Urinary bladder (tissue), 3 donors: ENCODE measurements at regions not wholly inside any gene's neighbourhood (a gene's known extent, or its start where the extent isn't known, plus 50 kb on each side); places are given as distances from the start of the nearest gene placed in this dataset.
"Not testable (repeated sequence)": the region's sequence is repeated elsewhere in the genome, so short reads cannot be mapped to it uniquely, and the experiment has no call there.

ENCODE experiments used
- DNase-seq: peaks from one replicate; pipeline ENCODE4 v3.0.0-alpha.2; 2015; ENCODE audit errors: extremely low spot score
- H3K27ac ChIP-seq: one replicate; pipeline ENCODE4 v1.5.1; 2013; ENCODE audit warnings: low read depth, mild to moderate bottlenecking, moderate library complexity
- H3K36me3 ChIP-seq: one replicate; pipeline ENCODE4 v1.6.1; 2013; ENCODE audit warnings: mild to moderate bottlenecking, moderate library complexity; ENCODE audit not compliant: insufficient read depth
- H3K4me1 ChIP-seq: one replicate; pipeline ENCODE4 v1.6.1; 2013; ENCODE audit warnings: mild to moderate bottlenecking, moderate library complexity; ENCODE audit not compliant: insufficient read depth
- H3K4me3 ChIP-seq: one replicate; pipeline ENCODE4 v1.5.1; 2013; ENCODE audit warnings: low read depth, low read length
- WGBS: extraction: QIAGEN DNeasy Blood & Tissue Kit; methylation state at CpG from one replicate; pipeline ENCODE4 v1.1.7; 2013; 5-methylcytosine and 5-hydroxymethylcytosine counted together
- donor health status: healthy with polysubstance abuse.
- donor health status: healthy.

DNA sequence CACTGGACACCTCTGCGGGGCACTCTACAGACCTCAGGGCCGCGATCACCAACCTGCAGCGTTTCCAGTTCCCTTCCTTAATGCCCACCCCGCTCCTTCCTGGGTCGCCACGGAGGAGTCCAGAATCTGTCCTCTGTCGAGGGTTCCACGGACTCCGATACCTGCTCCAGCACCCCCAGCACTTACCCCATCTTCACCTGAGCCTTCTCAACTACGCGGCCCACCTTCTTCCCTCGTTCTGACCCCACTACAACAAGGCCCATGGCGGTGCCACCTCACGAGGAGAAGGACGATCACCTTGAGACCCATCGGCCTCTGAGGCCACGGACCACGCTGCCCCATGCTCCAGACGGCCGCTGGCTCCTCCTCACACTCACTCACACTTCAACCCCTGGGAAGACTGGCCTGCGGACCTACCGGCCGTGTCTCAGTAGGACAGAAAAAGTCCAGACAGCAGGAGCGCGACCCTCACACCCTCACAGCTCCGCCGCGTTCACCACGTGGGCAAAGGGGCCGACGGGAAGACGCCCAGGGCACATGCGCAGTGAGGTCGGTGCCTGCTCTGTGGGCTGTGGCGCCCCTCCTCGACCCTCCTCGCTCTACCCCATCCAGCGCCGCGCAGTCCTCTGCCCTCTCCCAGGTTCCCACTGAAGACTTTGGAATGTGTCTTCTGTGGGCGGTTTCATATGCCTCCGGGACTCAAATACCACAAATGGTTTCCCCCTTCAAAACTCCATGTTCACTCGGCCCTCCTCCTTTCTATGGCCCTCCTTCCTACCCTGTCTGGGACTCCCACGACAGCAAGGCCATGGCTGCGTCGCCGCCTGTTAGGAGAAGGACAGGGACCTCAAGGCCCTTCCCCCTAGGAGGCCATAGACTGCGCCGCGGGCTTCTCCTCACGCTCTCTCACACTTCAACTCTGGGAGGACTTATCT lies 193.9 kb upstream of the PHF14 start:
- no peak overlapping the region for H3K27ac ChIP-seq
- H3K4me1 ChIP-seq: no peaks in the 10 kb centered on the region
- no peak for DNase-seq
- WGBS: 97% methylated on average over 52 of the region's 52 CpGs
- no peaks in the 10 kb centered on the region for H3K36me3 ChIP-seq
- no peak overlapping the region for H3K4me3 ChIP-seq

DNA sequence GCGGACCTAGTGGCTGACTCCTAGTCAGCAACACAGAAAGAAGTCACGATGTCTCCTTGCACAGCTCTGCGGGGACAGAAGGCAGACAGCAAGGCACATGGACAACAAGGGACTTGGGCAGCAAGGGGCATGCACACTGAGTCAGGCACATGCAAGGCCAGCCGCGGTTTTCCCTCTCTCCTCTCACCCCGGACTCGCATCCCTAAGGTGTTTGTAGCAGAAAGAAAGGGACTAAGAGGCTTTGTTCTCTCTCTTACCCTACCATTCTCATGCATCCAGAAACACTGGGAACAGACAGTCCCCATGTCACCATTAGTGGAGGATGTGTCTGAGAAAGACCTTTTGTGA lies 193.3 kb upstream of the PHF14 start:
- WGBS: 89% methylated on average over 7 of the region's 7 CpGs
- Histone ChIP-seq H3K4me3 (no peak overlapping the region), H3K36me3 (no peaks in the 10 kb centered on the region), H3K27ac (no peak overlapping the region), H3K4me1 (no peaks in the 10 kb centered on the region)
- no peak for DNase-seq

DNA sequence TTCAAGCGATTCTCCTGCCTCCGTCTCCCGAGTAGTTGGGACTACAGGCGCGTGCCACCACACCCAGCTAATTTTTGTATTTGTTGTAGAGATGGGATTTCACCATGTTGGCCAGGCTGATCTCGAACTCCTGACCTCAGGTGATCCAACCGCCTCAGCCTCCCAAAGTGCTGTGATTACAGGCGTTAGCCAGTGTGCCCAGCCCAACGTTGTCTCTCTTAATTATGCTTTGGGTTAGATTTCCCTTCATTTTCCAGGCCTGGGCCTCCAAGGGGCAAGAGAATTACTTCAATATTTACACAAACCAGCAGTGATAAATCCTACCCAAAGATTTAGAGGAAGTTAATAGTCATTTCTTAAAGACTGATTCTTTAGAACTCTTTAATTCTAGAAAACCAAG lies 186.7 kb upstream of the PHF14 start:
- H3K36me3 ChIP-seq, H3K27ac ChIP-seq, DNase-seq, H3K4me1 ChIP-seq, H3K4me3 ChIP-seq: not testable (repeated sequence)
- 83% methylated on average over 9 of the region's 9 CpGs for WGBS

DNA sequence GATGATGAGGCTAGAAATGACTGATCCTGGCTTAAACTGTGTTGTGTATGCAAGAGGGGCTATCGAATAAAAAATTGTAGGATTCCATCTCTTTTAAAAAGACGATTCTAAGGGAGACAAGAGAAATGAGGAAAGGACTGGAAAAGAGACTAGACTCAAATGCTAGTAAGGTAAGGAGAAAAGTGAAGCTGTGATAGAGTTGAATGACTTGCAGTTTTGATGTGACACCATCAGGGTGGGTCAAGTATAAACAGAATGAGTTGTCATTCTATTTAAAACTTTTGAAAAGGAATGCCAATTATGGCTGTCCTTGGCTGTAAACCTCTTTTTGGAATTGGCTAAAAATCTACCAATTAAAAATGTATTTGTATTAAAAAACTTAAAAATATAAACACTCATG lies 184.5 kb upstream of the PHF14 start:
- no peak overlapping the region for H3K27ac ChIP-seq
- 88% methylated on average over 2 of the region's 2 CpGs for WGBS
- DNase-seq: no peak

DNA sequence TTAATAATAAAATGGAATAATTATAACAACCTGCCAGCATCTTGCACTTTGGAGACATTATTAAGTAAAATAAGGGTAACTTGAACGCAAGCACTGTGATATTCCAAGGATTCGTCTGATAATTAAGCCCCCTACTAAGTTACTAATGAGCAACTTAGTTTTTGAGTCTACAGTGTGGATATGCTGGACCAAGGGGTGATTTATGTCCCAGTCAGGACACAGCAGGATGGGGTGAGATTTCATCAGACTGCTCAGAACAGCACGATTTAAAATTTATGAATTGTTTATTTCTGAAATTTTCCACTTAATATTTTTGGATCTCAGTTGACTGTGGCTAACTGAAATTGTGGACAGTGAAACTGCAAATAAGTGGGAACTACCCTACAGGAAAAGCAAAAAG lies 182.8 kb upstream of the PHF14 start:
- no peak for DNase-seq
- Histone ChIP-seq H3K27ac (no peak overlapping the region), H3K4me3 (no peak overlapping the region), H3K36me3 (no peaks in the 10 kb centered on the region), H3K4me1 (no peaks in the 10 kb centered on the region)
- WGBS: 82% methylated on average over 3 of the region's 3 CpGs

More for the DNA sequence above, 184.5 kb upstream of the PHF14 start:
- Histone ChIP-seq H3K36me3 (no peaks in the 10 kb centered on the region), H3K4me3 (no peak overlapping the region), H3K4me1 (no peaks in the 10 kb centered on the region)

DNA sequence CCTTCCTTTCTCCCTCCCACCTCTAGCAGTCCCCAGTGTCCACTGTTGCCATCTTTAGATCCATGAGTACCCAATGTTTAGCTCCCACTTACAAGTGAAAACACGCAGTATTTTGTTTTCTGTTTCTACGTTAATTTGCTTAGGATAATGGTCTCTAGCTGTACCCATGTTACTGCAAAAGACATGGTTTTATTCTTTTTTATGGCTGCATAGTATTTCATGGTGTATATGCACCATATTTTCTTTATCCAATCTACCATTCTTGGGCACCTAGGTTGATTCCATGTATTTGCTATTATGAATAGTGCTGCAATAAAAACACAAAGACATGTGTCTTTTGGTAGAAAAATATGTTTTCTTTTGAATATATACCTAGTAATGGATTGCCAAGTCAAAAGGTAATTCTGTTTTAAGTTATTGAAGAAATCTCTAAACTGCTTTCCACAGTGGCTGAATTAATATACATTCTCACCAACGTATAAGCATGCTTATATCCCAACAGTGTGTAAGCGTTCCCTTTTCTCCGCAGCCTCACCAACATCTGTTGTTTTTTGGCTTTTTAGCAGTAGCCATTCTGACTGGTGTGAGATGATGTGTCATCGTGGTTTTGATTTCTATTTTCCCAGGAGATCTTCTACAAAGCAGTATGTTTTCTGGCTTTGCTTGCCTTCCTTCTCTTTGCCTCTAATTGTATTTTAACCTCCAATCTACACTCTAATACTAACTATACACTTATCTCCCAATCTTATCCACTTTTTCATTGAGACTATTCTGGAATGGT lies 179.5 kb upstream of the PHF14 start:
- WGBS: 78% methylated on average over 6 of the region's 6 CpGs

DNA sequence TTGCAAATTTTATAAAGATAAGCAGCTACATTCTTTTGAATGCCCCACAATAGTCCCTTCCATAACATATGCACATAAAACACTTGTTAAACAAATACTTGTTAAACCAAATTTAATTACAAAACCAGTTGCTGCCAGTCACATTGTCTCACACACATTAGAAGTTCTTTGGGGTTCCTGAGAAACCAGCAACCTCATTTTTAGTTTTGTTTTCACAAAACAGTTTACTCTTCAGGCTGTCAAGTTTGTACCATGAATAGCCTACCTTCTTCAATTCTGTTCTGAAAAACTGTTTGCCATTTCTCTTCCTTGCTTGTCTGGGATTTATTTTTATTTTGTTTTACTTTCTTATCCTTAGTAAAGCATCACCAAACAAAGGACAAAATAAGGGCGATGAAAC lies 176.5 kb upstream of the PHF14 start:
- 89% methylated on average over 1 of the region's 1 CpG for WGBS
- no peak overlapping the region for H3K27ac ChIP-seq
- no peak overlapping the region for H3K4me3 ChIP-seq
- DNase-seq: no peak
- H3K36me3 ChIP-seq: no peaks in the 10 kb centered on the region
- no peaks in the 10 kb centered on the region for H3K4me1 ChIP-seq

More for the DNA sequence above, 179.5 kb upstream of the PHF14 start:
- no peak overlapping the region for H3K4me3 ChIP-seq
- no peak overlapping the region for H3K27ac ChIP-seq
- H3K4me1 ChIP-seq: no peaks in the 10 kb centered on the region
- no peak for DNase-seq
- H3K36me3 ChIP-seq: no peaks in the 10 kb centered on the region

DNA sequence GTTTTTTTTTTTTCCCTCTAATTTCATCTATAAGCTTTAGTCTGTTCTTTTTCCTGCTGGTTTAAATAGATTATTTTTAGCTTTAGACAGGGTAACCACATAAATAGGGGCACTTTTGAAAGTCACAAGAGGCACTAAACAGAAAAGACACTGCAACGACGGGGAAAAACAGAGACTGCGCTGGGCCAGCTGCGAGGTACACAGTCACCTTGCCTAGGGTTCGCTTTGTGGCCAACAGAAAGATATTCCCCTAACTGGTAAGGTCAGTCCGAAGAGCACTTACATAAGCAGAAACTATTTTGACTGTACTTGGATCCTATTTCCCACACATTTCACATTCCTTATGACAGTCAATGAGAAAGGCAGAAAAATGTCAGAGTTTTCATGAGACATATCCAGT lies 175.6 kb upstream of the PHF14 start:
- 87% methylated on average over 6 of the region's 6 CpGs for WGBS

DNA sequence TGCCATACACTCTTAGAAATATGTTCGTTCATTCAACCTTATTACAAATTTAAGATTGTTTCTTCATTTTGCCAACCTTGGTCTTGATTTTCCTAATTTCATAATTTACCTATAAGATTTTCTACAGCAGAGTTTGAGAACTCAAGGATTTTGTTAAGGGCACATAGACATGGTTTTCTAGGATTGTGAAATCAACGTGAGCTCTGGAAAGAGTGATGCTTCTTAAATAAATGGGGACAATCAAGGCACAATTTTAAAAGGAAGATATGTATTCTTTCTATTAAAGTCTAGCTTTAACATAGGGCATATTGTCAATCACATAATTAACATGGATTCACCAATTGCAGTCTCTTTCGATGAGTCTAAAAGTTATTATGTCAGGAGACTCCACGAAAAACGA lies 174.2 kb upstream of the PHF14 start:
- Histone ChIP-seq H3K36me3 (no peaks in the 10 kb centered on the region), H3K27ac (no peak overlapping the region), H3K4me3 (no peak overlapping the region), H3K4me1 (no peaks in the 10 kb centered on the region)
- 93% methylated on average over 5 of the region's 5 CpGs for WGBS
- DNase-seq: no peak

More for the DNA sequence above, 175.6 kb upstream of the PHF14 start:
- no peaks in the 10 kb centered on the region for H3K36me3 ChIP-seq
- no peaks in the 10 kb centered on the region for H3K4me1 ChIP-seq
- no peak overlapping the region for H3K4me3 ChIP-seq
- H3K27ac ChIP-seq: no peak overlapping the region
- no peak for DNase-seq

DNA sequence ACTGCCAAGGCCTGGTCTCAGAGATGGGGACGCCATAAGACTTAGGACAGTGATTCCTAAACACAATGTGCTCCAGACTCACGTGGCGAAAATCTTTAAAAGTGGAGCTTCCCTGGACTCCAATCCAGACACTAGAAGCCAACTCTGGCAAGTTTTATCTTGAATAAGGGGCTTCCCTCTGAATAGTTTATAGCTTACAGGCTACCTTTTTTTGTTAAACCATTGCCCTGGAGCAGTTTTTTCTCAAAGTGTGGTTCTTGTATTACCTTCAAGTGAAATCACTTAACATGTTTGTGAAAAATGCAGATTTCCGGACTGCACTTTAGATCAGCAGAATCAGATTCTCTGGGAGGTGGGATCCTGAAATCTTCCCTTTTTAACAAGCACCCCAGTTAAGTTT lies 171.7 kb upstream of the PHF14 start:
- DNase-seq: no peak
- Histone ChIP-seq H3K4me1 (no peaks in the 10 kb centered on the region), H3K27ac (no peak overlapping the region), H3K4me3 (no peak overlapping the region), H3K36me3 (no peaks in the 10 kb centered on the region)
- 84% methylated on average over 4 of the region's 4 CpGs for WGBS

DNA sequence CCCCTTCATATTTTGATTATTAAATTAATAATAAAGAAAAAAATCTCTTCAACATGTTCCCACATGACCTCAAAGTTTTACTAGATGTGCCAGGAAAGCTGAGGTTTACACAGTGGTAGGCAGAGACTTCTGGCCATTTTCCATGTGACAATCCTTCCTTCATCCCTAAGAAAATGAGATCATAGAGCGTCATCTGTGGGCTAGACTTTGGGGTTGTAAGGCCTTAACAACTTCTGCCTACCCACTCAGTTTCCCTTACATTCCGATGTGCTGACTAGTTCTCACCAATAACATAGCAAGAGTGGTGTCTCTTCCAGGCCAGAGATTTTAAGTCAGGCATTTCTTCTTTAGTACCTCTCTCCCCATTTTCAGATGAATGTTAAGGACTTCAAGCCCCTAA lies 171.1 kb upstream of the PHF14 start:
- Histone ChIP-seq H3K4me1 (no peaks in the 10 kb centered on the region), H3K27ac (no peak overlapping the region), H3K4me3 (no peak overlapping the region), H3K36me3 (no peaks in the 10 kb centered on the region)
- DNase-seq: no peak
- 83% methylated on average over 2 of the region's 2 CpGs for WGBS

DNA sequence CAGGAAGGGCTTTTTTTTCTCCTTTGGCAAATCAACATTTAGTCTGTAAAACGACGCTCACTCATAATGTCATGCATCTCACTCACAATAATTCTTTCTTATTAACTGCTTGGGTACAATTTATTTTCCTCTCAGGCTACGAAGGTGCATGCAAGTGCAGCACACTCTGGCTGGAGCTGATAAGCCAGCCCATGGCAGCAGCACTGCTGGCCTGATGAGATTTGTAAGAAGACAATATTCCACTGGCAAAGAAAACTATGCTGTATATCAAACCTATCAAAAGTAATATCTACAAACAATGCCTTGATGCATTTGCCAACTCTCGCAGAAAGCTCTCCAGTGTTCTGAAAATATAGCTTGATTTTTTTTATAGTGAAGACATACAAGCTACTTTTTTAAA lies 170.0 kb upstream of the PHF14 start:
- no peak overlapping the region for H3K27ac ChIP-seq
- DNase-seq: no peak
- no peak overlapping the region for H3K4me3 ChIP-seq
- 59% methylated on average over 4 of the region's 4 CpGs for WGBS
- no peaks in the 10 kb centered on the region for H3K36me3 ChIP-seq
- H3K4me1 ChIP-seq: no peaks in the 10 kb centered on the region

DNA sequence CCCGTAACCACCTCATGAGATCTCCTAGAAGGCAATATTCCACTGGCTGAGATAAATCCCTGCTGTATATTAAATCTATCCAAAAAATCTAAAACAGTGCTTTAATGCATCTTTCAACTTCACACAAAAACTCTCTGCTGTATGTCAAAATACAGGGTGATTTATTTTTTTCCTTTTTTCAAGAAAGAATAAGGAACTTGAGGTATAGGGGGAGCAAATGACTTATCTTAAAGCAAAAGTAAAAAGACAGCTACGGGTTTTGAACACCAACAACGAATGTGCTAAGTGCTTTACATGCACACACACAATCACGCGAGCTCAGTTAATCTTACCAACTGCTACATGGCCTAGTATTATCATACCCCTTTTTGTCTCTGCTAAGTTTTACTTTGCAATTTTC lies 168.9 kb upstream of the PHF14 start:
- Histone ChIP-seq H3K4me3 (no peak overlapping the region), H3K27ac (no peak overlapping the region), H3K4me1 (no peaks in the 10 kb centered on the region), H3K36me3 (no peaks in the 10 kb centered on the region)
- 86% methylated on average over 5 of the region's 5 CpGs for WGBS
- no peak for DNase-seq

DNA sequence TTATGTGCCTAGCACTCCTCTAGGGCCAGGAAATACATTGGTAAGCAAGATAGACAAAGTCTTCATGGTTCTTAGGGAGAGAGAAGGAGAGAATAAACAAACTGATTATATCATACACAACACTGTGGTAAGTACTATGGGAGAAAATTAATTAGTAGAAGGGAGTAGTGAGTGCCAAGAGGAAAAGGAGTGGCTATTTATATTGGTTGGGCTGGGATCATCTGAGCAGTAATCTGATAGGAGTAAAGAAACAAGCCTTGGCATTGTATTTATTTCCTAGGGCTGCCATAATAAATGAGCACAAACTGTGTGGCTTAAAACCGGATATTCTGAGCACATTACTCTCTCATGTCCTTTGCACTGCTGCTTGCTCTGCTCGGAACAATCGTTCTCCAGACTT lies 158.1 kb upstream of the PHF14 start:
- H3K36me3 ChIP-seq: no peaks in the 10 kb centered on the region
- H3K27ac ChIP-seq: no peak overlapping the region
- WGBS: 72% methylated on average over 3 of the region's 3 CpGs
- H3K4me3 ChIP-seq: no peak overlapping the region
- DNase-seq: no peak
- H3K4me1 ChIP-seq: no peaks in the 10 kb centered on the region
